ENCODE measurements at regions not wholly inside any gene's neighbourhood (a gene's known extent, or its start where the extent isn't known, plus 50 kb on each side); places are given as distances from the start of the nearest gene placed in this dataset.

DNA sequence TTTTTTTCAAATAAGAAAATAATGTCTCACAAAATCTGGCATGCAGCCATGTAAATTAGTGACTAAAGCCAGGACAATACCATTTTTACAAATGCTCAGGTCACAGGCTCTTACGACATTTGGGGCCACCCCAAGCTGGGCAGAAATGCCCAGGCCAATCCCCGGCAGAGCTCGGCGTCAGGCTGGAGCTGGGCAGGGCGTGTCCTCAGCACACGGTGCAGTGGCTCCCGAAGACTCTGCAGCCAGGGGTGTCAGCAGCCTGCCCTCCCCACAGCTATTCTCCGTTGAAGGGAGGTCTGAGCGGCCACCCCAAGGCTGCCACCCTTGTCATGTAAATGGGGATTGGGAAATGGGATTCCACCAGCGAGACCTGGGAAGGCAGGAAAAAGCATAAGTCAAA lies 158.6 kb downstream of the DICER1 start:
- H3K4me3 ChIP-seq (ENCODE audit: low read length): no peak overlapping the region
- DNase-seq (ENCODE audit: low read depth, low spot score): no peak

DNA sequence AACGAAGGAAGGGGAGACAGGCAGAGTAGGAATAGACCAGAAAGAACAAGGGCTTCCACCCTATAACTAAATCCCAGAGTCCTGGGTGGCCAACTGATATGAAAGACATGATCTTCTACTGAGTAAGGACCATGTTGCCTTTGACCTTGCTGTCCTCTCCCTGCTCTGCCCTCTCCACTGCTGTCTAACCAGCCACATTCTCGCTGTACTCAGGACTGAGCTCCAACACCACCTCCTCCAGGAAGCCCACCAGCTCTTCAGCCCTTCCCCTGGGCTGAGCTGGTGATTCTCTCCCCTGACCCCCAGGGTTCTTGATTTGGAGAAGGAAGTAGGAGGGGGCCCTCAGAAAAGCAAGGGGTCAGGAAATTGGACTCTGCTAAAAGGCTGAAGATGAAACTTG lies 159.2 kb downstream of the DICER1 start:
- no peak overlapping the region for H3K4me3 ChIP-seq (ENCODE audit: low read length)
- DNase-seq (ENCODE audit: low read depth, low spot score): no peak

DNA sequence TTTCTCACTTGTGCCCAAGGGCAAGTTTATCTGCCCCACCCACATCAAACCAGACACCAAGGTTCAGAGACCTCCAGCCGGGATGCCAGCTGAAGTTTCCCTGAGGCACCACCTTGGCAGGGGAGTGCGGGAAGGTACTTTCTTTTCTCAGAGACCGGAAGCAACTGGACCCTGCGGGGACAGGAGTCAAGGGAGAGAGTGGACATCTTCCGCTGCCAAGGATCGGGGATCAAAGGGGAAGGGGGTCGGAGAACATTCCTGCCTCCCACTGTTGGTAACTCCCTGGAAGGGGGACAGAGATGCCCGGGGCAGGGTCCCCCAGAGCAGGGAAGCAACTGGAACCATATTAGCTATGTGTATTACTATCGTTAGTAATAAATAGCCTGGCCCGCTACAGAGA lies 161.8 kb downstream of the DICER1 start:
- no peak overlapping the region for H3K4me3 ChIP-seq (ENCODE audit: low read length)
- no peak for DNase-seq (ENCODE audit: low read depth, low spot score)

- no peak overlapping the region for H3K4me3 ChIP-seq (ENCODE audit: low read length)
- no peak for DNase-seq (ENCODE audit: low read depth, low spot score)
These were observed 163.1 kb downstream of the DICER1 start for GRCh38 chr14:94994245-94994644.

GRCh38 chr14:94992046-94992445 lies 165.3 kb downstream of the DICER1 start:
- DNase-seq (ENCODE audit: low read depth, low spot score): no peak
- H3K4me3 ChIP-seq (ENCODE audit: low read length): no peak overlapping the region

DNA sequence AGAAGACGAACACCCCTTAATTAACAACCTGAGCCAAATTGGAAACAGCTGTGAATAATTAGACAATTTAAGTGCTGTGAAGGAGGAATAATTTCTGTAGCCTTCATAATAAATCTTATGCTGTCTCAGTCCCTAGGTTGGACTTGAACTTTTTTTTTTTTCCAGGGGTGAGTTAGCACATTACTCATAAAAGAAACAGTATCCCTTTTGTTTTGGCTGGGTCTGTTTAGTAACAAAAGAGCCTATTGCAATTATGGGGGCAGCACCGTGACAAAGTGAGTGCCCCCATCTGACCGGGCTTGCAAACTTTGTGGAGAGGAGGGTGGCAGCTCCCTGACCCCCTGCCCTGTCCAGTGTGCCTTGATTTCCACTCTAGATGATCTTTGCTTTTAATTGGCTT lies 167.4 kb downstream of the DICER1 start:
- H3K4me3 ChIP-seq (ENCODE audit: low read length): no peak overlapping the region
- no peak for DNase-seq (ENCODE audit: low read depth, low spot score)

DNA sequence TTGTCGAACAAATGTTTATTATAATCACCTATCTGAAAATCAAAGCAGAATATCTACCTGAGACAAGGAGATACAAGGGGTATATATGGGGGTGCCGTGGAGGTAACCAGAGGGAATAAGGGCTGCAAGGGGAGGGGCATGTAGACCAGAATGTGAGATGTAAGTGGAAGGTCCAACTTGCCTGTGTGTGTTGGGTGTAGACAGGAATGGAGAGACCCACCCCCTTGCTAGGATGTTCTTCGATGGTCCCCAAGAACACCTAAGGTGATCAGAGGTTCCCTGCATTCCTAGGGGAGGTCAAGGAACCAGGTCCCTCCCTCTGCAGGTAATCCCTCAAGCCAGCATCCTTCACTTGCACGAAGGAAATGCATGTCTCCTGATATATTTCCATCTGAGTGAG lies 167.9 kb downstream of the DICER1 start:
- no peak overlapping the region for H3K4me3 ChIP-seq (ENCODE audit: low read length)
- no peak for DNase-seq (ENCODE audit: low read depth, low spot score)

DNA sequence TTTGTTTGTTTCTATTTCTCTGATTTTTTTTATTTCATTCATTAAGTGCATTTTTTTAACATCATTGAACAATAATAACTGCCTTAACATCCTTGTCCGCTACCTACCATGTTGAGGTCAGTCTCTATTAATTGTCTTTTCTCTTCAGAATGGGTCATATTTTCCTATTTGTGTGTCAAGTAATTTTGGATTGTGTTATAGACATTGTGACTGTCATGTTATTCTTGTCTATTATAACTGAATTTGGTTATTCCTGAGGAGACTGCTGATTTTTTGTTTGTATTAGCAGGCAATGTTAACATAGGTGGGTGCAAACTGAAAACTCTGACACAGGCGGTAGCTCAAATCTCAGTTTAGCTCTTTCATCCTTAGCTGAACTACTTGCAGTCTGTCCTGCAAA lies 169.9 kb downstream of the DICER1 start:
- H3K4me3 ChIP-seq (ENCODE audit: low read length): no peak overlapping the region
- DNase-seq (ENCODE audit: low read depth, low spot score): no peak

GRCh38 chr14:94979891-94980290 lies 177.4 kb downstream of the DICER1 start:
- no peak for DNase-seq (ENCODE audit: low read depth, low spot score)
- no peak overlapping the region for H3K4me3 ChIP-seq (ENCODE audit: low read length)

DNA sequence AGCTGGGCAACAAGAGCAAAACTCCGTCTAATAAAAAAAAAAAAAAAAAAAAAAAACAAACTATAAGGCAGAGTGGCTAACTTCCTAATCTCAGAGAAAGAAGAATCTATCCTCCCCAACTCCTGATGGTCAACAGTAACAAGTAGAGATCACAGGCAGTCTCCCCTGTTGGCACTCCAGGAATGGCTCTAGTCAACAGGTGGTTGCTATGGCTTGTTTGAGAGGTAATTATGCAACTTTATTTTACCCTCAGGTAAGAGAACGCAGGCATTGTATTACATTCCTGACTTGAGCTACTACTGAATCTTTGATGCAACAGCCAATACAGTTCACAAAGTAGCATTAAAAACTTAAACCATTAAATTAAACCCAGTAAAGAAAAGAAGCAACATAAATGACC lies 180.3 kb downstream of the DICER1 start:
- DNase-seq (ENCODE audit: low read depth, low spot score): no peak
- H3K4me3 ChIP-seq (ENCODE audit: low read length): no peak overlapping the region

DNA sequence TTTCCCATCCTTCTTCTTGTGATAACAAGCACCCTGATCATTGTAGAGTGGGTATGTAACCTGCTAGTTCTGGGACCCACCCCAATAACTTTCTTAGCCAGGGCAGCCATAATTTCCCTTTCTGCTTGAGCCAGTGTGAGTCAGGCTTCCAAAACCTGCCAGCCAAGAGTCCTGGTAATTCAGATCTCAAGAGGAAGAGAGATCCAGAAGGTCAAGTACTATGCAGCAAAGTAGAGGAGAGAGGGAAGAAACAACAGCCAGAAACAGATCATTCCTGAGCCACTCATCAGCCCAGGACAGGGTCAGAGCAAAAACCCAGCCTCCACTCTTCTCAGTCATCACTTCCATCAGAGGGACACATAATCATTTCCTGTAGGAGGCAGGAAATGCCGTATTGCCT lies 182.0 kb downstream of the DICER1 start:
- DNase-seq (ENCODE audit: low read depth, low spot score): no peak
- H3K4me3 ChIP-seq (ENCODE audit: low read length): no peak overlapping the region

DNA sequence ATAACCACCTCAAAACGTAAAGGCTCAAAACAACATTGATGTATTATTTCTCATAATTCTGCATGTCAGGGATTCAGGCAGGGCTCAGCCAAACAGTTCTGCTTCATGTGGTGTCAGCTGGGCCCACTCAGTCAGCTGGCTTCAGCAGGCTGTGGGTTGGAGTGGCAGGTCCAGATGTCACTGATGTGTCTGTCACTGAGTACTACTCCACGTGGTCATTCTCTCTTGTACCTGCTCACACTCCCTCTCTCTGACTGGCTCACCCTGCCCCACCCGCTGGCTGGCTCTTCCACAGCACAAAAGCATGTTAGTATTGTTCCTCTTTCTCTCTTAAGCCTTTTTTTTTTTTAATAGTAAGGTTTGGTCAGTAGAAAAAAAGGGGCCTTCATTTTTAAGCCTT lies 182.4 kb downstream of the DICER1 start:
- H3K4me3 ChIP-seq (ENCODE audit: low read length): no peak overlapping the region
- no peak for DNase-seq (ENCODE audit: low read depth, low spot score)

GRCh38 chr14:94974422-94974821 lies 182.9 kb downstream of the DICER1 start:
- DNase-seq (ENCODE audit: low read depth, low spot score): no peak
- no peak overlapping the region for H3K4me3 ChIP-seq (ENCODE audit: low read length)

GRCh38 chr14:94971750-94972149 lies 185.6 kb downstream of the DICER1 start:
- DNase-seq (ENCODE audit: low read depth, low spot score): no peak
- H3K4me3 ChIP-seq (ENCODE audit: low read length): no peak overlapping the region

DNA sequence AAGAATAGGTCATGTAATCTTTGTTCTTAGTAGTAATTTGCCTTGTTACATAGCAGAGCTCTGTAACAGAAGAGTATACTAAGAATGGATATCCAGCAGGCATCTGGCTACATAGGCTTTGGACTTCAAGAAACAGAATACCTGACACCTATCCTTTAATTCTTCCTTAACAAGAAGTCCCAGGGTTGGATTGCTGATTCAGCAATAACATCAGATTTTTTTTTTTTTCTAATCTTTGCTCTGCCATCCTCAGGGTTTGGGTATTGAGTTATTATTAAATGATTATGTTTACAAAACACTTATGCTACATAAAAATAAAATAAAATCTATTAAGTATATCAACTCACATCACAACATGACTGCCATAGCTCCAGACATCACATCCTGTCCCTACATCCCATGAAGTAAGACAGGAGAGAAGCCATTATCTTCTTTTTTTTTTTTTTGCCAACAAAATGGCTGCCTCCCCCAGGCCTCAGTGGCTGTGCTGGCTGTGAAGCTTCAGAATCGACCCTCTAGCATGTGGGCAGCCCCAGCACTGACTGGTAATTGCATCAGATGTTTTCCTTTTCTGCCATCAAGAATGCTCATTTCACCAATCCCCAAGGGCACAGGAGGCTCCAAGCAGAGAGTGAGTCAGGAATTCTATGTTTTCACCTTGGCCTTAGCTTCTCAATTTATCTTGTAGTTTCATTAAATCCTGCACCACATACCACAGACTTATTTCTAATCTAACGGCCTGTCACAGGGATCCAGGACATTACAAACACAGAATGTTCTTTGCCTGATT lies 186.2 kb downstream of the DICER1 start:
- no peak for DNase-seq (ENCODE audit: low read depth, low spot score)
- H3K4me3 ChIP-seq (ENCODE audit: low read length): no peak overlapping the region

GRCh38 chr14:94969766-94970165 lies 187.6 kb downstream of the DICER1 start:
- no peak overlapping the region for H3K4me3 ChIP-seq (ENCODE audit: low read length)
- DNase-seq (ENCODE audit: low read depth, low spot score): no peak

DNA sequence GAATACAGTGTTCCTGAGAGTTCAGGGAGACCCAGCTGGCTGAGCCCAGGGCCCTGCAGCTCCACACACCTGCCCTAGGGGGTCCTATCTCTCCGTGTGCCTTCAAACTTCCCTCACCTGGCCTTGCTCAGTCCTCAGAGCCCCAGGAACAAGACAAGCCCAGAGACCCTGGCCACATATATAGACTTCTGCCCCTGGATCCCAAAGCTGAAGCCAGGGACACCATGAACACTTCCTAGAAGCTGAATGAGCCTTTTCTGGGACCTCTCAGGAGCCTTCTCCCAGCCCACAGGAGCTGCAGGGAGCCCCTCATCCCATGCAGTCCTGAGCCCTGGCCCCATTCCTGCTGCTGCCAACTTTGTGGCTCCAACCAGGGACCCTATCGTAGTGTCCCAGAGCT lies 190.5 kb downstream of the DICER1 start:
- H3K4me3 ChIP-seq (ENCODE audit: low read length): no peak overlapping the region
- no peak for DNase-seq (ENCODE audit: low read depth, low spot score)

- H3K4me3 ChIP-seq (ENCODE audit: low read length): no peak overlapping the region
- DNase-seq (ENCODE audit: low read depth, low spot score): no peak
These were observed 191.0 kb downstream of the DICER1 start for GRCh38 chr14:94966344-94966743.

DNA sequence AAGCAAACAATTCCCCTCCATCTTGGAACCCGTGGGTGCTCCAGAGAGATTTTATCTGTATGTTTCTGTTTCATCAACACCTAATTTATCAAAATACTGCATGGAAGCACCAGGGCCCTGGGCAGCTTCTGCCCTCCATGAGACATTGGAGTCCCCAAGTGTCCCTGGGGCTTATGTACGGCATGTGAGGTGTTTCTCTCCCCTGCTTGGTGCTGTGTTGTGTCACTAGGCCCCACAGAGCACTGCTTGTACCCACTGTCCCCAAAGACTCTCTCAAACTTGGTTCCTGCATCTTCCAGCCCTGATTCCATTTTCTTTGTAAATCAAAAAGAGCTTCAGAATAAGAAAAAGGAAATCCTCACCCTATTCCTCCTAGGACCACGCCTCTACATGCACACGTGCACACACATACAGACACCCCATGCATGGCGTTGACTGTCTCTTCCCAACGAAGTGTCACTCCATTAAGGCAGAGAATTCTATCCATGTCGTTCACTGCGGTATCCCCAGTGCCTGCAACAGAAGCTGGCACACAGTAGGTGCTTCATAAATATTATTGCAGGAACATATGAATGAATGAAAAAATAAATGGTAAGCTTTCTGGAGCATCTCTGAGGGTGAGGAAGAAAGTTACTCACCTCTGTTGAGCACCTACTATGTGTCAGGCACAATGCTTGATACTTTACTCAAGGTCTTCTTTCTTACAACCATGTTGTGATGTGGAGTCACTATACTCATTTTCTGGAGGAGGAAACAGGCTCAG lies 191.6 kb downstream of the DICER1 start:
- no peak overlapping the region for H3K4me3 ChIP-seq (ENCODE audit: low read length)
- no peak for DNase-seq (ENCODE audit: low read depth, low spot score)

DNA sequence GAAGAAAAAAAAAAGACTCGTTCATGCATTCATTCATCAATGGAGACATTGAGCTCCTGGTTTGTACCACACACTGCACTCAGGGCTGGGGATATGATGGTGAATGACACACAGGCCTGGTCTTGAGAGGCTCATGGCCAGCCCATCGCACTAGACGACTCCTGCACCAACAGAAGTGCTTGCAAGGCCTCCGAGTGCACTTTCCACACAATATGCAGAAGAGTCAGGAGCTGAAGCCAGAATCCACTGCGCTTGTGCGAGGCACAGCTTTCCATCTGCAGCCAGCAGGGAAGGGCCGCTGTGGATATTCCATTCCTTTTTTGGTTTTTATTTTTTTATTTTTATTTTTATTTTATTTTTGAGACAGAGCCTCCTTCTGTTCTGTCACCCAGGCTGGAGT lies 192.4 kb downstream of the DICER1 start:
- DNase-seq (ENCODE audit: low read depth, low spot score): no peak
- no peak overlapping the region for H3K4me3 ChIP-seq (ENCODE audit: low read length)

DNA sequence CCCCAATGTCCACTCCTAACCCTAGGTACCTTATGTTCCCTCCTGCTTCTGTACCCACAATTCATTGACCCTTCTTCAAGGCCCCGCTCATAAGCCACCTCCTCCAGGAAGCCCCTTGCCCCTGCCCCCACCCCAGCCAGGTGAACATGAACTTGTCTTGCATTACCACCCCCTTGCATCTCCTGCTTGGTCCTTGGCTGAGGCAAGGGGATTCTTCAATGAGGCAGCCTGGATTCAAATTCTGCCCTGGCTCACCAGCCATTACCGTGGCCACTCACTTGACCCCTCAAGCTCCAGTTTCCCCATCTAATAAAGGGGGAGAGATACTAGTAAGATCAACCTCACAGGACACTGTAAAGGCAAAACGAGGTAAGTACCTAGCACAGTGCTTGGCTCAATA lies 193.1 kb downstream of the DICER1 start:
- DNase-seq (ENCODE audit: low read depth, low spot score): no peak
- H3K4me3 ChIP-seq (ENCODE audit: low read length): no peak overlapping the region
